IMR-90 (cell line): ENCODE measurements at regions not wholly inside any gene's neighbourhood (a gene's known extent, or its start where the extent isn't known, plus 50 kb on each side); places are given as distances from the start of the nearest gene placed in this dataset.

Experiments
- ATAC-seq: fragments of 200-7000 bp; cut with Tn5 transposase; 2 replicates; pipeline ENCODE4 v1.9.1; 2020; ENCODE audit warnings: low read depth, mild to moderate bottlenecking, moderate library complexity
- BruUV-seq: library from RNA; stranded (reverse); fragments of 400-500 nt; replicated peaks from 2 replicates; lab custom pipeline; 2021; lab: Mats Ljungman, UMichigan
- CTCF ChIA-PET: fragments of 300-600 bp; formaldehyde crosslinking; extraction: SDS; loops from one replicate; lab custom pipeline; 2021; ENCODE audit warnings: antibody characterized with exemption; lab: Yijun Ruan, JAX
- POLR2A ChIA-PET: fragments of 300-600 bp; sonication (Branson Sonifier 250); formaldehyde crosslinking; loops from one replicate; lab custom pipeline; 2022; ENCODE audit warnings: antibody characterized with exemption; ENCODE audit not compliant: unreplicated experiment; lab: Charles Lee
- DNase-seq: peaks from one replicate; pipeline ENCODE4 v3.0.0; 2013
- H2AFZ ChIP-seq: replicated peaks from 2 replicates; pipeline ENCODE3; 2013; ENCODE audit warnings: low read length, mild to moderate bottlenecking; ENCODE audit not compliant: poor library complexity
- H2AK5ac ChIP-seq: 2 replicates; pipeline ENCODE4 v1.6.1; 2013; ENCODE audit warnings: low read depth, low read length, inconsistent platforms
- H2AK9ac ChIP-seq: replicated peaks from 2 replicates; pipeline ENCODE3; 2013; ENCODE audit warnings: mild to moderate bottlenecking, low read depth, low read length, moderate library complexity; ENCODE audit not compliant: poor library complexity
- H2BK120ac ChIP-seq: 2 replicates; pipeline ENCODE4 v1.6.1; 2013; ENCODE audit warnings: low read depth, low read length, inconsistent platforms
- H2BK15ac ChIP-seq: 3 replicates; pipeline ENCODE4 v1.6.1; 2013; ENCODE audit warnings: low read depth, low read length, inconsistent platforms
- H2BK20ac ChIP-seq: 2 replicates; pipeline ENCODE4 v1.6.1; 2013; ENCODE audit warnings: low read depth, mild to moderate bottlenecking, inconsistent platforms, low read length, moderate library complexity
- H2BK5ac ChIP-seq: 2 replicates; pipeline ENCODE4 v1.6.1; 2013; ENCODE audit warnings: mild to moderate bottlenecking, low read depth, low read length, inconsistent platforms; ENCODE audit not compliant: poor library complexity, severe bottlenecking
- H3K14ac ChIP-seq: replicated peaks from 2 replicates; pipeline ENCODE4 v1.6.1; 2013; ENCODE audit warnings: low read depth, low read length, inconsistent platforms
- H3K18ac ChIP-seq: 2 replicates; pipeline ENCODE4 v1.6.1; 2013; ENCODE audit warnings: low read depth, low read length, control low read depth
- H3K23ac ChIP-seq: 2 replicates; pipeline ENCODE4 v1.6.1; 2013; ENCODE audit warnings: low read depth, low read length, inconsistent platforms
- H3K27ac ChIP-seq: 2 replicates; pipeline ENCODE4 v1.5.1; 2013; ENCODE audit warnings: mild to moderate bottlenecking, control low read depth, low read length; ENCODE audit not compliant: insufficient read depth
- H3K27me3 ChIP-seq: 2 replicates; pipeline ENCODE4 v1.6.1; 2013; ENCODE audit warnings: low read length; ENCODE audit not compliant: control insufficient read depth, insufficient read depth
- H3K36me3 ChIP-seq: 2 replicates; pipeline ENCODE4 v1.6.1; 2013; ENCODE audit warnings: low read length, mixed read lengths; ENCODE audit not compliant: control insufficient read depth, insufficient read depth
- H3K4ac ChIP-seq: 2 replicates; pipeline ENCODE4 v1.6.1; 2013; ENCODE audit warnings: low read depth, low read length, inconsistent platforms
- H3K4me1 ChIP-seq: 2 replicates; pipeline ENCODE4 v1.6.1; 2013; ENCODE audit warnings: low read length, mixed read lengths; ENCODE audit not compliant: control insufficient read depth, insufficient read depth
- H3K4me2 ChIP-seq: 2 replicates; pipeline ENCODE4 v1.6.1; 2013; ENCODE audit warnings: low read depth, mild to moderate bottlenecking, control low read depth, low read length, moderate library complexity
- H3K4me3 ChIP-seq: 2 replicates; pipeline ENCODE4 v1.5.1; 2013; ENCODE audit warnings: low read depth, mild to moderate bottlenecking, control low read depth, low read length, moderate library complexity; ENCODE audit not compliant: insufficient read depth
- H3K56ac ChIP-seq: 2 replicates; pipeline ENCODE4 v1.6.1; 2013; ENCODE audit warnings: low read length, inconsistent platforms; ENCODE audit not compliant: insufficient read depth; ENCODE audit errors: extremely low read depth
- H3K79me1 ChIP-seq, 2 experiments: 2 replicates each; pipeline ENCODE4 v1.6.1; 2013; ENCODE audit warnings: low read length in 2 of 2, inconsistent platforms in 1 of 2, low read depth in 1 of 2
- H3K9ac ChIP-seq: 2 replicates; pipeline ENCODE4 v1.6.1; 2013; ENCODE audit warnings: low read depth, low read length, control low read depth
- H3K9me1 ChIP-seq: 2 replicates; pipeline ENCODE4 v1.6.1; 2013; ENCODE audit warnings: low read length, inconsistent platforms; ENCODE audit not compliant: insufficient read depth
- H3K9me3 ChIP-seq: 2 replicates; pipeline ENCODE4 v1.6.1; 2013; ENCODE audit warnings: low read length; ENCODE audit not compliant: control insufficient read depth, insufficient read depth
- H4K20me1 ChIP-seq: 2 replicates; pipeline ENCODE4 v1.6.1; 2013; ENCODE audit warnings: low read length, inconsistent platforms; ENCODE audit not compliant: insufficient read depth
- H4K5ac ChIP-seq: 2 replicates; pipeline ENCODE4 v1.6.1; 2013; ENCODE audit warnings: mild to moderate bottlenecking, low read depth, low read length, control low read depth
- H4K8ac ChIP-seq, 2 experiments: 2 replicates each; pipeline ENCODE4 v1.6.1; 2013; ENCODE audit warnings: low read depth in 2 of 2, low read length in 2 of 2, control low read depth in 1 of 2, inconsistent platforms in 1 of 2
- H4K91ac ChIP-seq: 2 replicates; pipeline ENCODE4 v1.6.1; 2013; ENCODE audit warnings: low read depth, low read length, inconsistent platforms; ENCODE audit not compliant: insufficient read depth
- BHLHE40 ChIP-seq: fragments of 150-350 bp; IDR thresholded peaks from 2 replicates; pipeline ENCODE4 v1.6.1; 2016; ENCODE audit warnings: mild to moderate bottlenecking, low read depth, low read length
- USF2 ChIP-seq: fragments of 150-350 bp; IDR thresholded peaks from 2 replicates; pipeline ENCODE4 v1.6.1; 2017; ENCODE audit warnings: mild to moderate bottlenecking, antibody characterized with exemption, low read length, low read depth
- WGBS, 2 experiments: methylation state at CpG; one replicate each; pipeline versions ENCODE4 v1.1.5 to v1.1.7; 2013; ENCODE audit warnings: missing lambda C conversion rate in 2 of 2; ENCODE audit not compliant: insufficient read length in 1 of 2; ENCODE audit errors: extremely low coverage in 2 of 2; 5-methylcytosine and 5-hydroxymethylcytosine counted together
- dilution Hi-C: fragments of 300-500 bp; cut with HindIII; formaldehyde crosslinking; loops from one replicate; pipeline ENCODE4 v1.14.3; 2018; ENCODE audit warnings: low sequenced_read_pairs; ENCODE audit not compliant: unreplicated experiment
- in situ Hi-C: fragments of 300-500 bp; cut with MboI; formaldehyde crosslinking; loops from 3 replicates; pipeline ENCODE4 v1.14.3; 2019; ENCODE audit warnings: low sequenced_read_pairs, inconsistent platforms, mixed read lengths
- intact Hi-C: fragments of 100-400 bp; cut with micrococcal nuclease; formaldehyde crosslinking; loops from 2 replicates; pipeline ENCODE4 v1.10.0; 2022

- BruUV-seq, result no TSS peak
- H3K79me1 ChIP-seq, result no peaks in the 10 kb centered on the region
- no peaks in the 10 kb centered on the region for H3K9me1 ChIP-seq
- no peak overlapping the region for H2BK20ac ChIP-seq
- ChIA-PET POLR2A (no interaction called here), CTCF (no interaction called here)
- H4K8ac ChIP-seq, result no peak overlapping the region
- H4K91ac ChIP-seq, result no peak overlapping the region
- H4K20me1 ChIP-seq, result no peaks in the 10 kb centered on the region
- no peak overlapping the region for H3K23ac ChIP-seq
- no peak overlapping the region for H2BK15ac ChIP-seq
- intact Hi-C loops, result no loop called here
- no peak overlapping the region for H3K4me3 ChIP-seq
- H3K27ac ChIP-seq, result no peak overlapping the region
- no peak for ATAC-seq
- H3K36me3 ChIP-seq, result no peaks in the 10 kb centered on the region
- WGBS, 2 experiments, result no CpG with 5 or more reads among the region's 3 CpGs
- no peak overlapping the region for H3K9ac ChIP-seq
- H2AK5ac ChIP-seq, result no peak overlapping the region
- no peak for TF ChIP-seq BHLHE40
- no peak for TF ChIP-seq USF2
- H2AFZ ChIP-seq, result no peak overlapping the region
- H3K4me1 ChIP-seq, result no peaks in the 10 kb centered on the region
- H3K18ac ChIP-seq, result no peak overlapping the region
- in situ Hi-C loops, result no loop called here
- H2BK5ac ChIP-seq, result no peak overlapping the region
- H3K27me3 ChIP-seq, result peaks cover 1% of the 10 kb centered on the region
- no peak overlapping the region for H3K14ac ChIP-seq
- no peak for DNase-seq
- H3K56ac ChIP-seq, result no peak overlapping the region
- H3K4me2 ChIP-seq, result no peak overlapping the region
- H3K9me3 ChIP-seq, result no peaks in the 10 kb centered on the region
- H3K4ac ChIP-seq, result no peak overlapping the region
- H2BK120ac ChIP-seq, result no peak overlapping the region
- no peak overlapping the region for H2AK9ac ChIP-seq
- dilution Hi-C loops, result no loop called here
- H4K5ac ChIP-seq, result no peak overlapping the region
These were observed 270.4 kb downstream of the PREX1 start for GRCh38 chr20:48557380-48557779.
